Activated CD4-positive, alpha-beta T cell treated with anti-CD3 and anti-CD28 coated beads for 48 hours (primary cell): ENCODE measurements at regions not wholly inside any gene's neighbourhood (a gene's known extent, or its start where the extent isn't known, plus 50 kb on each side); places are given as distances from the start of the nearest gene placed in this dataset.

Experiments used
- DNase-seq: peaks from one replicate; pipeline ENCODE4 v3.0.0-alpha.2; 2020

GRCh38 chr15:70170096-70170699 is 72.5 kb upstream of the TLE3 start:
- DNase-seq = no peak

DNA sequence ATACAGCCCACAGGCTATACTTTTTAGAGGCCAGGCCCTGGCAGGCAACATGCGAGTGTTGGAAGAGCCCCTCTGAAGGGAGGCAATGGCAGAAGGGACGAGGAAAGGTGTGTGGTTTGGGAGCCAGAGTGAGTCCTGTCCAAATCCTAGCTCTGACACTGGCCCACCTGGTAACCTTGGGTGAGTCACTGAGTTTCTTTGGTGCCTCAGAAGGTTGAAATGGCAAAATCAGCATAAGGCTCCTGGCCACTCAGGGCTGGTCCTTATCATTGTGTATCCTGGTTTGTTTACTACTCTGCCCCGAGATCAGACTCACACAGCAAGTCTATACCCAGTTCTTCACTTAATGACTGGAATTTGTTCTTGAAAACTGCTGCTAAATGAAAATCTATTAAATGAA is 71.4 kb upstream of the TLE3 start:
- DNase-seq = no peak

DNA sequence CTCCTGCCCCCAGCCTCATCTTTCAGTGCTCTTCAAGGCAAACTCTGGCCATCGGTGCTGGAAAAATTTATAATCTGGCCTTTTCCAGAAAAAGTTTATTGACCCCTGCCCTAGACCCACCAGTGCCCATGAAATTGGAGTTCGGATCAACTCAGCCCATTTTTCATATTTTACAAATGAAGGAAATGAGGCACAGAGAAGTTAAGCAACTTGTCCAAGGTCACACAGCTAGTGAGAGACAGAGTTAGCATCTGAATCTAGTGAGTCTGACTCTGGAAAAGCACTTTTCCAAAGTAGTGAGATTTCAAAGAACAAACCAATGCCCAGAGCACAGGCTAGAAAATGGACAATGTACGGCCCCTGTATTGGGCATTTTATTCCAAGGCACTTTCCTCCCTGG is 69.4 kb upstream of the TLE3 start:
- DNase-seq = no peak

DNA sequence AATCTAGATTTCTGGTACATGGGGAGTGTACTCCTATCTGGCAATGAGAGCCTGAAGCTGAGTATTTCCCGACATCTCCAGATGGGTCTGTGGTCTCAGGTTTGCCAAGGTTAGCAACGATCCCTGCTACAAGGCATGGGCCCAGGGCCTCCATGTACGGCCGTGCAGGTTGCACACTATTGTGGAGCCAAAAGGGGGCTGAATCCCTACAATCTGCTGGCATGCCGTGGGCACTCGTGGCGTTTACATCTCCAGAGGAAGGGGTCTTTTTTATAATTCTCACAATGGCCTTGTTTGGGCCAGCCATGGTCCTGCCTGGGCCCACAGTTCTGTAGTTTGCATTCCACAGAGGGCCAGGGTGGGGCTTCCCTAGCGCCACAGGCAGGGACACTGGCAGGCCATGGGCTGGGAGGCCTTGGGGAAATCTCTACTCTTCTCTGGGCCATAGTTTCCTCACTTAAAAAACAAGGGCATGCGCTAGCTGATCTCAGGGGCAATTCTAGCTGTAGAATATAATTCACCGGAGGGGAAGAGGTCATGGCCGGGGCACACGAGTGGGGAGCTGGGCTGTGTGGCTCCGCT is 68.9 kb upstream of the TLE3 start:
- DNase-seq = no peak

DNA sequence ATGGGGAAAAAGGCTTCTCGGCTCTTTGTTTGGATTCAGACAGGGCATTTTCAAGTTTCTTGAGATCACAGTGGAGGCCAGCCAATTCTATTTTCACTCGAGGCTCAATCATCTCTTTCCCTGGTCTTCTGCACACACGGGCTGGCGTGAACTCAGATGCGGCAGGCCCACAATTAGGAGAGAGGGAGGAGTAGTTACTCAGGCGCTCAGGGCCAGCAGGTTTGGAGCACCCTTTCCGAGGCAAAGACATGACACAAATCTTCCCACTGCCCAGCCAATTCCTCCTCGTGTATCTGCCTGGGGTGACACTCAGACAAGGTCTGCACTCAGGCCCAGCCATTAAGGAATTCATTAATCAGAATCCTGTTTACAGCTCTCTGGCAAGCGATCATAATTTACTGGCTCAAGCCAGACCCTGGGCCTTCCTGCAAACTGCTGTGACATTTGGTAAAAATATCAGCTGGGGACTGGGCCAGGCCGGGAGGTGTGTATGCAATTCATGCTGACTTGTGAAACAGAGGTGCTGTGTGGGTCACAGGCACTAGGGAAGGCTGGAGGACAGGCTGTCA is 68.1 kb upstream of the TLE3 start:
- no peak for DNase-seq

- no peak for DNase-seq
Measured at GRCh38 chr15:70164910-70165715, 67.4 kb upstream of the TLE3 start.

GRCh38 chr15:70164156-70164900 is 66.6 kb upstream of the TLE3 start:
- no peak for DNase-seq

- DNase-seq = no peak
Measured at GRCh38 chr15:70160803-70161565, 63.3 kb upstream of the TLE3 start.

DNA sequence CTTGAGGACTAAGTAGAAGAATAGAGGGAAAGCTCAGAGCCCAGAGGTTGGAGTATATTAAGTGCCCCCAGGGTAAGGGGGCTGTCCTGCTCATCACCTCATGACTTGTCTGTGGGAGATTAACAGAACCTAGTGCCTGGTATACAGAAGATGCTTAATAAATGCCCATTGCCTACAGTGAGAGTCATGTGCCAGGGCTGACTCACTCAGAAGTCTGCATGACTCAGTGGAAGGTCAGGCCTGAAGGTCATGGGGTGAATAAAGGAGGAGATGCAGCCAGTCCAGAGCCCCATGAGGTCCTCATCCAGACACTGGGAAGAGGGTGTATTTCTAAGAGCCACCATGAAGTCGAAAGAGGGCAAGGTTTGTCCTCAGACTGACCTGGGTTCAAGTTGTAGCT is 62.5 kb upstream of the TLE3 start:
- no peak for DNase-seq

DNA sequence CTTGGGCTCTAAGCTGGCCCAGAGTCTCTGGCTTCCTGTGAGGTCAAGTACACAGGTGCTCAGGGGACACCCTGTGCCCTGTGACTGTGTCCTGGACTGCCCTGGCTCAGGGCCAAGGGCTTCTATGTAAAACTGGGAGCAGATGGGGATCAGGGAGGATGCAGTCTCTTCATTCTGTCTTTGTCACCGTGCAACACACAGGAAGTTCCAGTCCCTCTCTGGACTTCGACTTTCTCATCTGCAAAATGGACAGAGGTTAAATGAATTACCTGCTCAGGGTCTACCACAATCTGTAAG is 61.9 kb upstream of the TLE3 start:
- DNase-seq = no peak

- no peak for DNase-seq
Measured at GRCh38 chr15:70159001-70159712, 61.4 kb upstream of the TLE3 start.

GRCh38 chr15:70158309-70159000 is 60.7 kb upstream of the TLE3 start:
- no peak for DNase-seq

DNA sequence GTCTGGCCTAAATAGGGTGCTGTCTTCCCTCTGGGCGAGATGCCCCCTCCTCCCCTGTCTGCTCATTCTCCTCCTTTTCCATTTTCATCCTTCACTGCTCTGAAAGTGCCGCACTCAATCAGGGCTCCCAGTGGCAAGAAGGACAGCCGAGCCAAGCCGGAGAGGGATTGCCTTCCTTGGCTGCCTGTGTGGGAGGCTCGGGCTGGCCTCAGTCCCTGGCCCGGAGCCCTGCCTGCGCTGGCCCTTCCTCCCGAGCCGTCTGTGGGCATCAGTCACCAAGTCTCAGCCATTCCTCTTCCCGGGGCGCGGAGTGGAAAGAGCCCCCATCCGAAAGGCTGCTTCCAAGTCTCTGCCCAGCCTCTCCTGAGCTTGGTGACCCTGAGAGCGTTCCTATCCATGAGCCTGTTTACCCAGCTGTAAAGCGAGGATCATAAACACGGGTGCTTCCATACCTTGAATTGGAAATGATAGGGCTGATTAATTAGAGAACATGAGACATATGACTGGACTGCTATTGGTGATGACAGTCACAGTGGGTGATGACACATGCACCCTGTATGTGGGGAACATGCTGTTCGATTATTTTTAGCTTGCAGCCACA is 59.1 kb upstream of the TLE3 start:
- DNase-seq = no peak

GRCh38 chr15:70154718-70155347 is 57.1 kb upstream of the TLE3 start:
- no peak for DNase-seq

DNA sequence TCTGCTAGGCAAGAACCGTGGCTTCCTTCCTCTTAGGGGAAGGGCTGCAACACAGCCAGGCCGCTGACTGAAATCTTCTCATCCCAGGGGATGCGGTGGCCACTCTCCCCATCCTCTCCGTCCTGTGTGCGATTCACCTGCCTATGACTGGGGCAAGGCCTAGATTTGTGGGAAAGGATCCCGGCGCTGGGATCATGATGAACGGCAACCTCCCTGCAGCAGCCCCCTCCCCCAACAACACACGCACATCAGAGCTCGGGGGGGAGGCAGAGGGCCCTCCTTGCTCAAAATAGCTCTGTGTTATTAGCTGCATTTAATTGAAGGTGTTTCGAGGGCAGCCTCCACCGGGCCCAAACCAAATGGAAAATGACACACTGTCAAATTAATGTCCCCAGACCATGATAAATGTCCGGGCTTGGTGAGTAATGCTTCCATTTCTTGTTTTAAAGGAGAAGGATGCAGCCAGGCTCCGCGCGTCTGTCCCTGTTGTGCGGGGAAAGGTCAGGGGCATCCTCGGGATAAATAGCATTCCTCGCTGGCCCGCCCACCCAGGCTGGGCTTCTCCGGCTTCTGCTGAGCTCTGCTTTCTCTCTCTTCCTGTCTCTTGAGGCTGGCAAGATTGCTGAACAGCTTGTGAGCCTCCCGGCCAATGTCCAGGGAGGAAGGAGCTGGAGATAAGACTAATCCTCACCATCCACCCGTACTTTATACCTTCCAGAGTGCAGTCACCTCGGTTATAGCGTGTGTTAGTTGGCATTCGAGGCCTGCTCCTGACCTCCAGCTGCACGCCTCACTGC is 56.4 kb upstream of the TLE3 start:
- DNase-seq = no peak

- peak; percentile 31 for DNase-seq
Measured at GRCh38 chr15:70152070-70152480, 54.4 kb upstream of the TLE3 start.

- no peak for DNase-seq
Measured at GRCh38 chr15:70151462-70151861, 53.7 kb upstream of the TLE3 start.

DNA sequence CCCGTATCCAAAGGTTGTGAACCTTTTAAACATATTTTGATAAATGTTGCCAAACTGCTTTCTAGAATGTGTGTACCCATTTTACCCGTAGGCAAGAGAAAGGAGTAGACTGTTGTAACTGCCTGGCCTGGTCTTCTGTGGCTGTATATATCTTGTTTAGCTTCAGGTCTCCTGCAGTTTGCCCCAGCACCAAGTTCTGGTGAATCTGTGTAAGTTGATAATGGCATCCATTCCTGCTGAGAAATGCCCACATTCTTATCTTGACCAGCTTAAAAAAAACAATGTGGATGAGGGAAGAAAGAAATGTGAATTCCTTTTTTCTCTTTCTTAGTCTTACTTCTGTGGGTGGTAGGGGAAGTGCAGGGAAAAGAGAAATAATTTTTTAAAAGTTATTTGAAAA is 53.3 kb upstream of the TLE3 start:
- DNase-seq = no peak

GRCh38 chr15:70150405-70150747 is 52.7 kb upstream of the TLE3 start:
- no peak for DNase-seq
